Smooth muscle cell (in vitro differentiated cells): ENCODE measurements at regions not wholly inside any gene's neighbourhood (a gene's known extent, or its start where the extent isn't known, plus 50 kb on each side); places are given as distances from the start of the nearest gene placed in this dataset.

Experiments used
- DNase-seq: peaks from one replicate; lab custom pipeline; 2025; ENCODE audit not compliant: unreplicated experiment; lab: John Stamatoyannopoulos, UW
- H2AFZ ChIP-seq: fragments of 200-600 bp; sonication (generic); 2 replicates; pipeline ENCODE4 v1.6.0; 2016; ENCODE audit warnings: antibody characterized with exemption, low read depth, mild to moderate bottlenecking
- H3F3A ChIP-seq: fragments of 200-600 bp; sonication (generic); 2 replicates; pipeline ENCODE4 v1.6.0; 2017; ENCODE audit warnings: antibody characterized with exemption, low read depth
- H3K27ac ChIP-seq: fragments of 200-600 bp; sonication (generic); 2 replicates; pipeline ENCODE4 v1.5.1; 2016; ENCODE audit warnings: low read depth, mild to moderate bottlenecking
- H3K27me3 ChIP-seq: fragments of 200-600 bp; sonication (generic); 2 replicates; pipeline ENCODE4 v1.6.1; 2016; ENCODE audit warnings: low read depth, mild to moderate bottlenecking
- H3K36me3 ChIP-seq: fragments of 200-600 bp; sonication (generic); 2 replicates; pipeline ENCODE4 v1.5.1; 2016; ENCODE audit warnings: low read depth
- H3K4me1 ChIP-seq: fragments of 200-600 bp; sonication (generic); 2 replicates; pipeline ENCODE4 v1.5.1; 2016; ENCODE audit warnings: low read depth
- H3K4me2 ChIP-seq: fragments of 200-600 bp; sonication (generic); 2 replicates; pipeline ENCODE4 v1.6.0; 2016; ENCODE audit warnings: mild to moderate bottlenecking
- H3K4me3 ChIP-seq: fragments of 200-600 bp; sonication (generic); 2 replicates; pipeline ENCODE4 v1.5.1; 2016; ENCODE audit warnings: mild to moderate bottlenecking
- H3K79me2 ChIP-seq: fragments of 200-600 bp; sonication (generic); 2 replicates; pipeline ENCODE4 v1.6.0; 2016; ENCODE audit warnings: low read depth, mild to moderate bottlenecking
- H3K9ac ChIP-seq: fragments of 200-600 bp; sonication (generic); 2 replicates; pipeline ENCODE4 v1.6.0; 2016; ENCODE audit warnings: low read depth
- H3K9me3 ChIP-seq: fragments of 200-600 bp; sonication (generic); replicated peaks from 2 replicates; pipeline ENCODE4 v1.5.1; 2016; ENCODE audit warnings: low read depth
- H4K20me1 ChIP-seq: fragments of 200-600 bp; sonication (generic); 2 replicates; pipeline ENCODE4 v1.6.0; 2016; ENCODE audit warnings: low read depth
- CTCF ChIP-seq: fragments of 200-600 bp; sonication (generic); IDR thresholded peaks from 2 replicates; pipeline ENCODE4 v1.5.1; 2017; ENCODE audit warnings: borderline replicate concordance, mild to moderate bottlenecking, antibody characterized with exemption; ENCODE audit not compliant: insufficient read depth, poor library complexity, severe bottlenecking
- WGBS: methylation state at CpG from one replicate; pipeline ENCODE4 v1.1.7; 2016; ENCODE audit warnings: low lambda C conversion rate; 5-methylcytosine and 5-hydroxymethylcytosine counted together

- H4K20me1 ChIP-seq = no peaks in the 10 kb centered on the region
- 80% methylated on average over 2 of the region's 2 CpGs for WGBS
- no peaks in the 10 kb centered on the region for H3K4me1 ChIP-seq
- no peak overlapping the region for H3K4me2 ChIP-seq
- no peak for TF ChIP-seq CTCF
- DNase-seq = no peak
- no peak overlapping the region for H3K27ac ChIP-seq
- no peak overlapping the region for H3K9ac ChIP-seq
- no peak overlapping the region for H3K4me3 ChIP-seq
- H2AFZ ChIP-seq = no peak overlapping the region
- no peaks in the 10 kb centered on the region for H3K9me3 ChIP-seq
- H3K79me2 ChIP-seq = no peaks in the 10 kb centered on the region
- no peaks in the 10 kb centered on the region for H3K36me3 ChIP-seq
- H3F3A ChIP-seq = no peaks in the 10 kb centered on the region
- H3K27me3 ChIP-seq = no peaks in the 10 kb centered on the region
Observed at GRCh38 chr10:56763090-56763489, 402.0 kb upstream of the ZWINT start.

GRCh38 chr10:56745490-56745889 lies 384.4 kb upstream of the ZWINT start:
- no peaks in the 10 kb centered on the region for H3K27me3 ChIP-seq
- H3K79me2 ChIP-seq = no peaks in the 10 kb centered on the region
- H3K27ac ChIP-seq = no peak overlapping the region
- WGBS = 66% methylated on average over 4 of the region's 4 CpGs
- H2AFZ ChIP-seq = no peak overlapping the region
- no peaks in the 10 kb centered on the region for H3K4me1 ChIP-seq
- H3K9ac ChIP-seq = no peak overlapping the region
- no peaks in the 10 kb centered on the region for H3K36me3 ChIP-seq
- no peaks in the 10 kb centered on the region for H3K9me3 ChIP-seq
- H3F3A ChIP-seq = no peaks in the 10 kb centered on the region
- no peak for TF ChIP-seq CTCF
- DNase-seq = no peak
- no peak overlapping the region for H3K4me2 ChIP-seq
- H4K20me1 ChIP-seq = no peaks in the 10 kb centered on the region
- H3K4me3 ChIP-seq = no peak overlapping the region

- no peaks in the 10 kb centered on the region for H3F3A ChIP-seq
- no peak overlapping the region for H3K4me2 ChIP-seq
- no peak overlapping the region for H3K27ac ChIP-seq
- H3K27me3 ChIP-seq = no peaks in the 10 kb centered on the region
- DNase-seq = no peak
- no peaks in the 10 kb centered on the region for H4K20me1 ChIP-seq
- H3K4me3 ChIP-seq = no peak overlapping the region
- no peak overlapping the region for H3K9ac ChIP-seq
- H3K79me2 ChIP-seq = no peaks in the 10 kb centered on the region
- WGBS = 96% methylated on average over 2 of the region's 2 CpGs
- no peak overlapping the region for H2AFZ ChIP-seq
- no peaks in the 10 kb centered on the region for H3K4me1 ChIP-seq
- H3K9me3 ChIP-seq = no peaks in the 10 kb centered on the region
- TF ChIP-seq CTCF = no peak
- H3K36me3 ChIP-seq = no peaks in the 10 kb centered on the region
Observed at GRCh38 chr10:56728349-56728748, 367.3 kb upstream of the ZWINT start.

- Histone ChIP-seq H3F3A (no peaks in the 10 kb centered on the region), H3K27ac (no peak overlapping the region), H4K20me1 (no peaks in the 10 kb centered on the region), H3K9me3 (no peaks in the 10 kb centered on the region), H3K4me3 (no peak overlapping the region), H2AFZ (no peak overlapping the region), H3K4me2 (no peak overlapping the region), H3K27me3 (no peaks in the 10 kb centered on the region), H3K9ac (no peak overlapping the region), H3K36me3 (no peaks in the 10 kb centered on the region), H3K79me2 (no peaks in the 10 kb centered on the region), H3K4me1 (no peaks in the 10 kb centered on the region)
- no peak for TF ChIP-seq CTCF
- WGBS = 86% methylated on average over 7 of the region's 7 CpGs
- no peak for DNase-seq
Observed at GRCh38 chr10:56722912-56723311, 361.9 kb upstream of the ZWINT start.
